ENCODE measurements at regions not wholly inside any gene's neighbourhood (a gene's known extent, or its start where the extent isn't known, plus 50 kb on each side); places are given as distances from the start of the nearest gene placed in this dataset.

DNA sequence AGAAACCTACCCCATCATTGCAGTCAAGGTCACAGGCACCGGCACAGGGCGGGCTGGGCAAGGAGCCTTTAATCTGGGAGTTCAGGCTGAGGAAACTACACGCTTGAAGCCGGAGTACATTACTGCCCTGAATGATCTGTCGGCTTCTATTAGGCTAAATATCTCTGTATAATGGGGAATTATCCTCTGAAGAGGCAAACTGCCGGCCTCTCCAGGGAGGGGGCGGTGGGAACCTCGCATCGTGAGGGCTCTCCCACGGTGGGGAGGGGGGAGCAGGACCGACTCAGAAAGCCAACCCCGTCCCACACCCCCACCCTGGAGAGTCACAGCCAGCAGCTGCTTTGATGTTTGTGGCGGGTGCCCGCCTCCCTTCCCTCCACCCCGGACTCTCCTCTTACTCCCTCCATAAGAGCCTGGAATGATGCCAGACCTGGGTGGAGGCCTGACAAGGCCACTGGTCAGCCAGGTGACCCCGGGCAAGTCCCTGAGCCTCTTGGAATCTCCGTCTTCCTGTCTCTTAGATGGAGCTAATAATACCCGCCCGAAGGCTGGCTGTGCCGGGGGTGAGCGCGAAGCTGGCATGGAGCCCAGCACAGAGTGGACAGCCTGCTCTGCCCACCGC lies 63.4 kb upstream of the LINGO1 start:
- Histone ChIP-seq H2AFZ (ENCODE audit: low read length) (no peak overlapping the region), H3K27me3 (ENCODE audit: control insufficient read depth in 1 of 2, insufficient read depth in 2 of 2, low read length in 2 of 2) (peaks cover 4 to 19% of the 10 kb centered on the region in 2 experiments; a peak in 2 of 5 replicates), H3K4me2 (ENCODE audit: low read depth, low read length) (no peak overlapping the region), H3K4me3 (replicated peaks in 1 of 3; ENCODE audit: insufficient read depth in 1 of 3, low read depth in 2 of 3, low read length in 3 of 3) (no peak overlapping the region), H3K9me3 (ENCODE audit: low read length) (no peaks in the 10 kb centered on the region), H3K79me2 (ENCODE audit: insufficient read depth, low read length) (no peaks in the 10 kb centered on the region), H3K27ac (ENCODE audit: extremely low read length, insufficient read depth, low read length) (no peak overlapping the region), H4K20me1 (ENCODE audit: insufficient read depth, low read length) (no peaks in the 10 kb centered on the region), H3K4me1 (ENCODE audit: insufficient read depth, low read length) (no peaks in the 10 kb centered on the region), H3K9ac (ENCODE audit: insufficient read depth, low read depth, low read length) (no peak overlapping the region), H3K36me3 (replicated peaks in 1 of 2; ENCODE audit: control insufficient read depth in 1 of 2, insufficient read depth in 2 of 2, low read length in 2 of 2) (no peaks in the 10 kb centered on the region)
- ATAC-seq (no peak), FAIRE-seq (no peak), DNase-seq (ENCODE audit: low spot score) (no peak)
- in situ Hi-C loops (cut with HindIII; ENCODE audit: extremely low pct_ligation_motif_present, low pct_unique_long_range_greater_than_20kb) (no loop called here), intact Hi-C loops (cut with micrococcal nuclease; ENCODE audit: unreplicated experiment) (no loop called here)
- BruUV-seq (replicated peaks), result no TSS peak
- TF ChIP-seq SIN3B (IDR thresholded peaks at IDR 0.05; ENCODE audit: low read length) (no peak), KDM6A (CRISPR knock-in tag; IDR thresholded peaks at IDR 0.05; ENCODE audit: low read depth) (no peak)
- 11% methylated on average over 8 of the region's 23 CpGs for WGBS (ENCODE audit: low lambda C conversion rate)
- ChIA-PET CTCF (ENCODE audit: low intra/inter-chr PET ratio, low total read pairs) (no interaction called here), POLR2A (no interaction called here)

DNA sequence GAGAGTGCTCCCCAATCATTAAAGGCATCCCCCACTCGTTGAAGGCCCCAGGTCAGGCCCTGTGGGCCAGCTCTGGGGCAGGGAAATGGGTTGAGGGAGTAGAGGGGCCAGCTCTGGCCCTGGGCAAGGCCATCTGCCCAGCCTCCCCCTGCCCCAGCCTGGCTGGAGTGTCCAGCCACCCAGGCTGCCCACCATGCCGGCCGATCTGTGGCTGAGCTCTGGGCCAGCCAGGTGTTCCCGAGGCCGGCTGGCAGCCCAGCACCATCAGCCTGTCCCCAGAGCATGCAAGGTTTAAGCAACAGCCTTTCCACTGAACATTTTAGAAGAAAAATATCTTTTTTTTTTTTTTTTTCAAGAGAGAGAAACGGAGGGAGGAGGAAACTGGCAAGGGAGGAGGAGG lies 62.8 kb upstream of the LINGO1 start:
- ATAC-seq (no peak), FAIRE-seq (no peak), DNase-seq (ENCODE audit: low spot score) (no peak)
- ChIA-PET POLR2A (no interaction called here), CTCF (ENCODE audit: low intra/inter-chr PET ratio, low total read pairs) (no interaction called here)
- Histone ChIP-seq H3K9me3 (ENCODE audit: low read length) (no peaks in the 10 kb centered on the region), H3K4me1 (ENCODE audit: insufficient read depth, low read length) (no peaks in the 10 kb centered on the region), H3K27ac (ENCODE audit: extremely low read length, insufficient read depth, low read length) (no peak overlapping the region), H3K4me3 (replicated peaks in 1 of 3; ENCODE audit: insufficient read depth in 1 of 3, low read depth in 2 of 3, low read length in 3 of 3) (no peak overlapping the region), H3K9ac (ENCODE audit: insufficient read depth, low read depth, low read length) (no peak overlapping the region), H4K20me1 (ENCODE audit: insufficient read depth, low read length) (no peaks in the 10 kb centered on the region), H3K79me2 (ENCODE audit: insufficient read depth, low read length) (no peaks in the 10 kb centered on the region), H3K27me3 (ENCODE audit: control insufficient read depth in 1 of 2, insufficient read depth in 2 of 2, low read length in 2 of 2) (peaks cover 4 to 19% of the 10 kb centered on the region in 2 experiments; a peak in 2 of 5 replicates), H3K36me3 (replicated peaks in 1 of 2; ENCODE audit: control insufficient read depth in 1 of 2, insufficient read depth in 2 of 2, low read length in 2 of 2) (no peaks in the 10 kb centered on the region), H3K4me2 (ENCODE audit: low read depth, low read length) (no peak overlapping the region), H2AFZ (ENCODE audit: low read length) (no peak overlapping the region)
- intact Hi-C loops (cut with micrococcal nuclease; ENCODE audit: unreplicated experiment) (no loop called here), in situ Hi-C loops (cut with HindIII; ENCODE audit: extremely low pct_ligation_motif_present, low pct_unique_long_range_greater_than_20kb) (no loop called here)
- WGBS (ENCODE audit: low lambda C conversion rate), result 56% methylated on average over 6 of the region's 6 CpGs
- BruUV-seq (replicated peaks), result no TSS peak
- no peak for TF ChIP-seq ZNF101 (CRISPR knock-in tag; IDR thresholded peaks at IDR 0.05; ENCODE audit: borderline replicate concordance, low read depth)
- TF ChIP-seq, protein P1, sequence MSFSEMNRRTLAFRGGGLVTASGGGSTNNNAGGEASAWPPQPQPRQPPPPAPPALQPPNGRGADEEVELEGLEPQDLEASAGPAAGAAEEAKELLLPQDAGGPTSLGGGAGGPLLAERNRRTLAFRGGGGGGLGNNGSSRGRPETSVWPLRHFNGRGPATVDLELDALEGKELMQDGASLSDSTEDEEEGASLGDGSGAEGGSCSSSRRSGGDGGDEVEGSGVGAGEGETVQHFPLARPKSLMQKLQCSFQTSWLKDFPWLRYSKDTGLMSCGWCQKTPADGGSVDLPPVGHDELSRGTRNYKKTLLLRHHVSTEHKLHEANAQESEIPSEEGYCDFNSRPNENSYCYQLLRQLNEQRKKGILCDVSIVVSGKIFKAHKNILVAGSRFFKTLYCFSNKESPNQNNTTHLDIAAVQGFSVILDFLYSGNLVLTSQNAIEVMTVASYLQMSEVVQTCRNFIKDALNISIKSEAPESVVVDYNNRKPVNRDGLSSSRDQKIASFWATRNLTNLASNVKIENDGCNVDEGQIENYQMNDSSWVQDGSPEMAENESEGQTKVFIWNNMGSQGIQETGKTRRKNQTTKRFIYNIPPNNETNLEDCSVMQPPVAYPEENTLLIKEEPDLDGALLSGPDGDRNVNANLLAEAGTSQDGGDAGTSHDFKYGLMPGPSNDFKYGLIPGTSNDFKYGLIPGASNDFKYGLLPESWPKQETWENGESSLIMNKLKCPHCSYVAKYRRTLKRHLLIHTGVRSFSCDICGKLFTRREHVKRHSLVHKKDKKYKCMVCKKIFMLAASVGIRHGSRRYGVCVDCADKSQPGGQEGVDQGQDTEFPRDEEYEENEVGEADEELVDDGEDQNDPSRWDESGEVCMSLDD (CRISPR knock-in tag; IDR thresholded peaks at IDR 0.05; ENCODE audit: borderline replicate concordance), result no peak
- TF ChIP-seq, protein P2, sequence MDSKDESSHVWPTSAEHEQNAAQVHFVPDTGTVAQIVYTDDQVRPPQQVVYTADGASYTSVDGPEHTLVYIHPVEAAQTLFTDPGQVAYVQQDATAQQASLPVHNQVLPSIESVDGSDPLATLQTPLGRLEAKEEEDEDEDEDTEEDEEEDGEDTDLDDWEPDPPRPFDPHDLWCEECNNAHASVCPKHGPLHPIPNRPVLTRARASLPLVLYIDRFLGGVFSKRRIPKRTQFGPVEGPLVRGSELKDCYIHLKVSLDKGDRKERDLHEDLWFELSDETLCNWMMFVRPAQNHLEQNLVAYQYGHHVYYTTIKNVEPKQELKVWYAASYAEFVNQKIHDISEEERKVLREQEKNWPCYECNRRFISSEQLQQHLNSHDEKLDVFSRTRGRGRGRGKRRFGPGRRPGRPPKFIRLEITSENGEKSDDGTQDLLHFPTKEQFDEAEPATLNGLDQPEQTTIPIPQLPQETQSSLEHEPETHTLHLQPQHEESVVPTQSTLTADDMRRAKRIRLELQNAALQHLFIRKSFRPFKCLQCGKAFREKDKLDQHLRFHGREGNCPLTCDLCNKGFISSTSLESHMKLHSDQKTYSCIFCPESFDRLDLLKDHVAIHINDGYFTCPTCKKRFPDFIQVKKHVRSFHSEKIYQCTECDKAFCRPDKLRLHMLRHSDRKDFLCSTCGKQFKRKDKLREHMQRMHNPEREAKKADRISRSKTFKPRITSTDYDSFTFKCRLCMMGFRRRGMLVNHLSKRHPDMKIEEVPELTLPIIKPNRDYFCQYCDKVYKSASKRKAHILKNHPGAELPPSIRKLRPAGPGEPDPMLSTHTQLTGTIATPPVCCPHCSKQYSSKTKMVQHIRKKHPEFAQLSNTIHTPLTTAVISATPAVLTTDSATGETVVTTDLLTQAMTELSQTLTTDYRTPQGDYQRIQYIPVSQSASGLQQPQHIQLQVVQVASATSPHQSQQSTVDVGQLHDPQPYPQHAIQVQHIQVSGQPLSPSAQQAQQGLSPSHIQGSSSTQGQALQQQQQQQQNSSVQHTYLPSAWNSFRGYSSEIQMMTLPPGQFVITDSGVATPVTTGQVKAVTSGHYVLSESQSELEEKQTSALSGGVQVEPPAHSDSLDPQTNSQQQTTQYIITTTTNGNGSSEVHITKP (CRISPR knock-in tag; IDR thresholded peaks at IDR 0.05; ENCODE audit: low read depth), result no peak
- TF ChIP-seq GABPB1 (CRISPR knock-in tag; IDR thresholded peaks at IDR 0.05), result no peak
- TF ChIP-seq ZNF256 (CRISPR knock-in tag; conservative IDR thresholded peaks at IDR 0.05), result no peak
- TF ChIP-seq HOXA9 (CRISPR knock-in tag; IDR thresholded peaks at IDR 0.05; ENCODE audit: borderline replicate concordance), result no peak
- TF ChIP-seq ZSCAN12 (CRISPR knock-in tag; IDR thresholded peaks at IDR 0.05), result no peak
- no peak for TF ChIP-seq ZNF143 (CRISPR knock-in tag; IDR thresholded peaks at IDR 0.05)
- TF ChIP-seq, protein P3, sequence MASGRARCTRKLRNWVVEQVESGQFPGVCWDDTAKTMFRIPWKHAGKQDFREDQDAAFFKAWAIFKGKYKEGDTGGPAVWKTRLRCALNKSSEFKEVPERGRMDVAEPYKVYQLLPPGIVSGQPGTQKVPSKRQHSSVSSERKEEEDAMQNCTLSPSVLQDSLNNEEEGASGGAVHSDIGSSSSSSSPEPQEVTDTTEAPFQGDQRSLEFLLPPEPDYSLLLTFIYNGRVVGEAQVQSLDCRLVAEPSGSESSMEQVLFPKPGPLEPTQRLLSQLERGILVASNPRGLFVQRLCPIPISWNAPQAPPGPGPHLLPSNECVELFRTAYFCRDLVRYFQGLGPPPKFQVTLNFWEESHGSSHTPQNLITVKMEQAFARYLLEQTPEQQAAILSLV (CRISPR knock-in tag; IDR thresholded peaks at IDR 0.05; ENCODE audit: borderline replicate concordance), result no peak
- no peak for TF ChIP-seq KLF13 (CRISPR knock-in tag; IDR thresholded peaks at IDR 0.05)
